GM12873 (cell line): ENCODE measurements at regions not wholly inside any gene's neighbourhood (a gene's known extent, or its start where the extent isn't known, plus 50 kb on each side); places are given as distances from the start of the nearest gene placed in this dataset.

Experiments
- CTCF ChIP-seq: IDR thresholded peaks from 2 replicates; pipeline ENCODE4 v1.5.1; 2012; ENCODE audit warnings: low read depth, mild to moderate bottlenecking, moderate library complexity, low read length, control low read depth; ENCODE audit not compliant: insufficient read depth; ENCODE audit errors: missing control alignments

GRCh38 chr3:39590806-39591205 lies 123.3 kb downstream of the MOBP start:
- no peak for TF ChIP-seq CTCF

DNA sequence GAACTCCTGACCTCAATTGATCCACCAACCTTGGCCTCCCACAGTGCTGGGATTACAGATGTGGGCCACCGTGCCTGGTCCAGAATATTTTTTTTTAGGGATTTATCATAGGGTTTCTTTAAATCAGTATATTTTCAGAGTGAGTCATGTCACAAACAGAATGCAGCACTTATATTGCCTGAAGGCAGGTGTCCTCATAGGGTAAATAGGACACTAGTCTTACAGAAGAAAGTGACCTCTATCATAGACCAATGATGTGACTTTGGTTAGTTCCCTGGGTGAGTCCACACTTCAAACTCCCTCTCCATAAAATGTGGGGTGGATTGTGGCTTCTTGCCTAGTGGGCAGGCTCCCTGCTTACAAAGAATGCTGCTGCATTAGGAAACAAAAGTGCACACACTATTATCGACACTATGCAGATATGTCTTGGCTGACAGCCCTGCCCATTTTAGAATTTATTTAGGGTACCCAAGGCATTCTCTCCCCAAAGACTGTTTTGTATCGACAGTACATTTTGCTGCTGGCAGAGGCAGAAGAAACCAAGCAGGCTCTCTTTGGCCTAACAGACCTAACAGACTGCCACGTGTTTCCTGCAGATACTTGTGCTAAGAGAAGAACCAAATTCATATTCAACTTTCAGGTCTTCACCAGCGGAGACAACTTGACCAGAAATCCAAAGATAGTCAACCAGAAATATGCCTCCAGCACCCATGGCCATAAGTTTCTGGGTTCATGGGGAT lies 125.0 kb downstream of the MOBP start:
- TF ChIP-seq CTCF, result no peak

DNA sequence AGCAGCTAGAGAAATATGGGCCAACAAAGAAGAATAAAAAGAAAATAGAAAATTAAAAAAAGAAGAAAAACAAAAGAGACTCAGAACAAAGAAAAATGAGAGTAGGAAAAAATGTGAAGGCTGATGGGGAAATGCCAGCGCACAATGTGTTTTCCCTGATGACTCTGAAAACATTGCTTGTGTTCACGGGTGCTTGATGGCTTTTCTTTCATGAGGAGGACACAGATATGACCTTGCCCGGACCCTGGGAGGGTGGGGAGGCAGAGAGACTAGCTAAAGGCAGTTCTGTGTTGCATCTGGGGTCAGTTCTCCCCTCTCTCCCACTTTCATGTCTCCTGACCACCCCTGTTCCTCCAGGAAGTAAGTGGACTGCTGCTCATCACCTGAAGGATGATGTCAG lies 125.9 kb downstream of the MOBP start:
- TF ChIP-seq CTCF, result no peak

DNA sequence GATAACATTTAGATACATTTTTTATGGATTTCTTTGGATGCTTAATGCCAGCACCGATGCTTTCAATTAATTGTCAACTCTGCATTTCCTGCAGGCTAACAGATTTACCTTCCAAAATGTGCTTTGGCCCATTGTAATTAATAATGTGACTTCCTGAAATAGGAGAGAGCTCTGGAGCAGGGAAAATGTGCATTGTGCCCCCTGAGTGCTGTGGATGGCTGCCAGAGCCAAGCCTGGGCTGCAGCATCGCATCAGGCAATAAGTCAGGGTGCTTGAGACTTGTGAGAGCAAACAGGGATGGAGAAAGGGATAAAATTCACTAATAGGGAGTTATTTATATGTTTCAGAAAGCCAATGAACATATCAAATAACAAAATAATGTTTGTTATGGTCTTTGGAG lies 133.8 kb downstream of the MOBP start:
- TF ChIP-seq CTCF, result no peak

GRCh38 chr3:39605837-39606236 lies 138.4 kb downstream of the MOBP start:
- no peak for TF ChIP-seq CTCF

- TF ChIP-seq CTCF, result no peak
Measured at GRCh38 chr3:39626198-39626597, 158.7 kb downstream of the MOBP start.

GRCh38 chr3:39631136-39631535 lies 163.7 kb downstream of the MOBP start:
- no peak for TF ChIP-seq CTCF
